IMR-90 (cell line): ENCODE measurements at regions not wholly inside any gene's neighbourhood (a gene's known extent, or its start where the extent isn't known, plus 50 kb on each side); places are given as distances from the start of the nearest gene placed in this dataset.

Experiments
- ATAC-seq: fragments of 200-7000 bp; cut with Tn5 transposase; 2 replicates; pipeline ENCODE4 v1.9.1; 2020; ENCODE audit warnings: low read depth, mild to moderate bottlenecking, moderate library complexity
- BruUV-seq: library from RNA; stranded (reverse); fragments of 400-500 nt; replicated peaks from 2 replicates; lab custom pipeline; 2021; lab: Mats Ljungman, UMichigan
- CTCF ChIA-PET: fragments of 300-600 bp; formaldehyde crosslinking; extraction: SDS; loops from one replicate; lab custom pipeline; 2021; ENCODE audit warnings: antibody characterized with exemption; lab: Yijun Ruan, JAX
- POLR2A ChIA-PET: fragments of 300-600 bp; sonication (Branson Sonifier 250); formaldehyde crosslinking; loops from one replicate; lab custom pipeline; 2022; ENCODE audit warnings: antibody characterized with exemption; ENCODE audit not compliant: unreplicated experiment; lab: Charles Lee
- DNase-seq: peaks from one replicate; pipeline ENCODE4 v3.0.0; 2013
- H2AFZ ChIP-seq: replicated peaks from 2 replicates; pipeline ENCODE3; 2013; ENCODE audit warnings: low read length, mild to moderate bottlenecking; ENCODE audit not compliant: poor library complexity
- H2AK5ac ChIP-seq: 2 replicates; pipeline ENCODE4 v1.6.1; 2013; ENCODE audit warnings: low read depth, low read length, inconsistent platforms
- H2AK9ac ChIP-seq: replicated peaks from 2 replicates; pipeline ENCODE3; 2013; ENCODE audit warnings: mild to moderate bottlenecking, low read depth, low read length, moderate library complexity; ENCODE audit not compliant: poor library complexity
- H2BK120ac ChIP-seq: 2 replicates; pipeline ENCODE4 v1.6.1; 2013; ENCODE audit warnings: low read depth, low read length, inconsistent platforms
- H2BK15ac ChIP-seq: 3 replicates; pipeline ENCODE4 v1.6.1; 2013; ENCODE audit warnings: low read depth, low read length, inconsistent platforms
- H2BK20ac ChIP-seq: 2 replicates; pipeline ENCODE4 v1.6.1; 2013; ENCODE audit warnings: low read depth, mild to moderate bottlenecking, inconsistent platforms, low read length, moderate library complexity
- H2BK5ac ChIP-seq: 2 replicates; pipeline ENCODE4 v1.6.1; 2013; ENCODE audit warnings: mild to moderate bottlenecking, low read depth, low read length, inconsistent platforms; ENCODE audit not compliant: poor library complexity, severe bottlenecking
- H3K14ac ChIP-seq: replicated peaks from 2 replicates; pipeline ENCODE4 v1.6.1; 2013; ENCODE audit warnings: low read depth, low read length, inconsistent platforms
- H3K18ac ChIP-seq: 2 replicates; pipeline ENCODE4 v1.6.1; 2013; ENCODE audit warnings: low read depth, low read length, control low read depth
- H3K23ac ChIP-seq: 2 replicates; pipeline ENCODE4 v1.6.1; 2013; ENCODE audit warnings: low read depth, low read length, inconsistent platforms
- H3K27ac ChIP-seq: 2 replicates; pipeline ENCODE4 v1.5.1; 2013; ENCODE audit warnings: mild to moderate bottlenecking, control low read depth, low read length; ENCODE audit not compliant: insufficient read depth
- H3K27me3 ChIP-seq: 2 replicates; pipeline ENCODE4 v1.6.1; 2013; ENCODE audit warnings: low read length; ENCODE audit not compliant: control insufficient read depth, insufficient read depth
- H3K36me3 ChIP-seq: 2 replicates; pipeline ENCODE4 v1.6.1; 2013; ENCODE audit warnings: low read length, mixed read lengths; ENCODE audit not compliant: control insufficient read depth, insufficient read depth
- H3K4ac ChIP-seq: 2 replicates; pipeline ENCODE4 v1.6.1; 2013; ENCODE audit warnings: low read depth, low read length, inconsistent platforms
- H3K4me1 ChIP-seq: 2 replicates; pipeline ENCODE4 v1.6.1; 2013; ENCODE audit warnings: low read length, mixed read lengths; ENCODE audit not compliant: control insufficient read depth, insufficient read depth
- H3K4me2 ChIP-seq: 2 replicates; pipeline ENCODE4 v1.6.1; 2013; ENCODE audit warnings: low read depth, mild to moderate bottlenecking, control low read depth, low read length, moderate library complexity
- H3K4me3 ChIP-seq: 2 replicates; pipeline ENCODE4 v1.5.1; 2013; ENCODE audit warnings: low read depth, mild to moderate bottlenecking, control low read depth, low read length, moderate library complexity; ENCODE audit not compliant: insufficient read depth
- H3K56ac ChIP-seq: 2 replicates; pipeline ENCODE4 v1.6.1; 2013; ENCODE audit warnings: low read length, inconsistent platforms; ENCODE audit not compliant: insufficient read depth; ENCODE audit errors: extremely low read depth
- H3K79me1 ChIP-seq, 2 experiments: 2 replicates each; pipeline ENCODE4 v1.6.1; 2013; ENCODE audit warnings: low read length in 2 of 2, inconsistent platforms in 1 of 2, low read depth in 1 of 2
- H3K9ac ChIP-seq: 2 replicates; pipeline ENCODE4 v1.6.1; 2013; ENCODE audit warnings: low read depth, low read length, control low read depth
- H3K9me1 ChIP-seq: 2 replicates; pipeline ENCODE4 v1.6.1; 2013; ENCODE audit warnings: low read length, inconsistent platforms; ENCODE audit not compliant: insufficient read depth
- H3K9me3 ChIP-seq: 2 replicates; pipeline ENCODE4 v1.6.1; 2013; ENCODE audit warnings: low read length; ENCODE audit not compliant: control insufficient read depth, insufficient read depth
- H4K20me1 ChIP-seq: 2 replicates; pipeline ENCODE4 v1.6.1; 2013; ENCODE audit warnings: low read length, inconsistent platforms; ENCODE audit not compliant: insufficient read depth
- H4K5ac ChIP-seq: 2 replicates; pipeline ENCODE4 v1.6.1; 2013; ENCODE audit warnings: mild to moderate bottlenecking, low read depth, low read length, control low read depth
- H4K8ac ChIP-seq, 2 experiments: 2 replicates each; pipeline ENCODE4 v1.6.1; 2013; ENCODE audit warnings: low read depth in 2 of 2, low read length in 2 of 2, control low read depth in 1 of 2, inconsistent platforms in 1 of 2
- H4K91ac ChIP-seq: 2 replicates; pipeline ENCODE4 v1.6.1; 2013; ENCODE audit warnings: low read depth, low read length, inconsistent platforms; ENCODE audit not compliant: insufficient read depth
- BHLHE40 ChIP-seq: fragments of 150-350 bp; IDR thresholded peaks from 2 replicates; pipeline ENCODE4 v1.6.1; 2016; ENCODE audit warnings: mild to moderate bottlenecking, low read depth, low read length
- CEBPB ChIP-seq: IDR thresholded peaks from 2 replicates; pipeline ENCODE4 v1.6.1; 2012; ENCODE audit warnings: low read depth, low read length, improper control_type of control experiment
- CHD1 ChIP-seq: IDR thresholded peaks from 2 replicates; pipeline ENCODE4 v1.6.1; 2012; ENCODE audit warnings: low read depth, low read length, improper control_type of control experiment
- CTCF ChIP-seq: conservative IDR thresholded peaks from 2 replicates; pipeline ENCODE4 v1.5.1; 2012; ENCODE audit warnings: mild to moderate bottlenecking, low read depth, low read length, improper control_type of control experiment
- ELK1 ChIP-seq: fragments of 150-350 bp; IDR thresholded peaks from 2 replicates; pipeline ENCODE4 v1.6.1; 2016; ENCODE audit warnings: low read depth, mild to moderate bottlenecking, low read length, moderate library complexity, borderline replicate concordance
- FOS ChIP-seq: fragments of 150-350 bp; IDR thresholded peaks from 2 replicates; pipeline ENCODE4 v1.6.1; 2016; ENCODE audit warnings: low read depth, low read length
- MAFK ChIP-seq: IDR thresholded peaks from 2 replicates; pipeline ENCODE4 v1.6.1; 2012; ENCODE audit warnings: low read depth, low read length, improper control_type of control experiment
- MAZ ChIP-seq: IDR thresholded peaks from 2 replicates; pipeline ENCODE4 v1.6.1; 2012; ENCODE audit warnings: low read depth, mild to moderate bottlenecking, low read length, improper control_type of control experiment, moderate library complexity, borderline replicate concordance
- MXI1 ChIP-seq: IDR thresholded peaks from 2 replicates; pipeline ENCODE4 v1.6.1; 2012; ENCODE audit warnings: low read depth, mild to moderate bottlenecking, low read length, moderate library complexity, borderline replicate concordance
- NFE2L2 ChIP-seq: fragments of 150-350 bp; IDR thresholded peaks from 2 replicates; pipeline ENCODE4 v1.6.1; 2016; ENCODE audit warnings: low read depth, mild to moderate bottlenecking, low read length
- POLR2A ChIP-seq: IDR thresholded peaks from 2 replicates; pipeline ENCODE4 v1.6.1; 2012; ENCODE audit warnings: mild to moderate bottlenecking, low read depth, low read length
- RAD21 ChIP-seq: IDR thresholded peaks from 2 replicates; pipeline ENCODE4 v1.6.1; 2012; ENCODE audit warnings: low read length, improper control_type of control experiment
- RCOR1 ChIP-seq: IDR thresholded peaks from 2 replicates; pipeline ENCODE4 v1.6.1; 2012; ENCODE audit warnings: mild to moderate bottlenecking, low read length, improper control_type of control experiment; ENCODE audit not compliant: insufficient replicate concordance
- RFX5 ChIP-seq: IDR thresholded peaks from 2 replicates; pipeline ENCODE4 v1.8.0; 2012; ENCODE audit warnings: low read depth, mild to moderate bottlenecking, low read length, moderate library complexity
- SMC3 ChIP-seq: fragments of 150-350 bp; IDR thresholded peaks from 2 replicates; pipeline ENCODE4 v1.6.1; 2016; ENCODE audit warnings: low read depth, mild to moderate bottlenecking, antibody characterized with exemption, low read length, moderate library complexity
- USF2 ChIP-seq: fragments of 150-350 bp; IDR thresholded peaks from 2 replicates; pipeline ENCODE4 v1.6.1; 2017; ENCODE audit warnings: mild to moderate bottlenecking, antibody characterized with exemption, low read length, low read depth
- WGBS, 2 experiments: methylation state at CpG; one replicate each; pipeline versions ENCODE4 v1.1.5 to v1.1.7; 2013; ENCODE audit warnings: missing lambda C conversion rate in 2 of 2; ENCODE audit not compliant: insufficient read length in 1 of 2; ENCODE audit errors: extremely low coverage in 2 of 2; 5-methylcytosine and 5-hydroxymethylcytosine counted together
- dilution Hi-C: fragments of 300-500 bp; cut with HindIII; formaldehyde crosslinking; loops from one replicate; pipeline ENCODE4 v1.14.3; 2018; ENCODE audit warnings: low sequenced_read_pairs; ENCODE audit not compliant: unreplicated experiment
- in situ Hi-C: fragments of 300-500 bp; cut with MboI; formaldehyde crosslinking; loops from 3 replicates; pipeline ENCODE4 v1.14.3; 2019; ENCODE audit warnings: low sequenced_read_pairs, inconsistent platforms, mixed read lengths
- intact Hi-C: fragments of 100-400 bp; cut with micrococcal nuclease; formaldehyde crosslinking; loops from 2 replicates; pipeline ENCODE4 v1.10.0; 2022

GRCh38 chr3:3744826-3745225 is 54.4 kb upstream of the LRRN1 start:
- no peak overlapping the region for H2BK20ac ChIP-seq
- BruUV-seq, result no TSS peak

More at GRCh38 chr3:3744826-3745225, 54.4 kb upstream of the LRRN1 start:
- no peak overlapping the region for H3K9ac ChIP-seq
- H4K20me1 ChIP-seq, result no peaks in the 10 kb centered on the region
- no peaks in the 10 kb centered on the region for H3K4me1 ChIP-seq
- WGBS, 2 experiments, result no CpG with 5 or more reads among the region's 6 CpGs
- H2BK120ac ChIP-seq, result no peak overlapping the region
- H2AK5ac ChIP-seq, result no peak overlapping the region
- H3K4me2 ChIP-seq, result no peak overlapping the region
- H4K5ac ChIP-seq, result no peak overlapping the region
- intact Hi-C loops (no loop called here), in situ Hi-C loops (no loop called here), dilution Hi-C loops (no loop called here)
- no peaks in the 10 kb centered on the region for H3K79me1 ChIP-seq
- H3K27me3 ChIP-seq, result no peaks in the 10 kb centered on the region
- H2AK9ac ChIP-seq, result no peak overlapping the region
- no peak overlapping the region for H2BK5ac ChIP-seq
- ATAC-seq, result no peak
- H4K91ac ChIP-seq, result no peak overlapping the region
- ChIA-PET CTCF (no interaction called here), POLR2A (no interaction called here)
- no peaks in the 10 kb centered on the region for H3K36me3 ChIP-seq
- no peak overlapping the region for H3K27ac ChIP-seq
- H3K23ac ChIP-seq, result no peak overlapping the region
- TF ChIP-seq MAFK, result no peak
- no peak for TF ChIP-seq CHD1
- TF ChIP-seq MXI1, result no peak
- TF ChIP-seq CEBPB, result no peak
- TF ChIP-seq RCOR1, result no peak
- TF ChIP-seq RFX5, result no peak
- no peak for TF ChIP-seq RAD21
- no peak for TF ChIP-seq SMC3
- no peak for TF ChIP-seq NFE2L2
- no peak for TF ChIP-seq FOS
- no peak for TF ChIP-seq USF2
- TF ChIP-seq POLR2A, result no peak
- no peak for TF ChIP-seq BHLHE40
- TF ChIP-seq CTCF, result no peak
- TF ChIP-seq ELK1, result no peak
- TF ChIP-seq MAZ, result no peak
- H3K9me3 ChIP-seq, result peaks cover 25% of the 10 kb centered on the region
- H3K56ac ChIP-seq, result no peak overlapping the region
- no peak for DNase-seq
- no peak overlapping the region for H3K18ac ChIP-seq
- H4K8ac ChIP-seq, result no peak overlapping the region
- H3K4me3 ChIP-seq, result no peak overlapping the region
- H2BK15ac ChIP-seq, result no peak overlapping the region
- H3K14ac ChIP-seq, result no peak overlapping the region
- H2AFZ ChIP-seq, result no peak overlapping the region
- no peak overlapping the region for H3K4ac ChIP-seq
- no peaks in the 10 kb centered on the region for H3K9me1 ChIP-seq
